K562 (cell line): ENCODE measurements at regions not wholly inside any gene's neighbourhood (a gene's known extent, or its start where the extent isn't known, plus 50 kb on each side); places are given as distances from the start of the nearest gene placed in this dataset.

ENCODE experiments used
- ATAC-seq: fragments of 200-7000 bp; cut with Tn5 transposase; 3 replicates; pipeline ENCODE4 v1.9.1; 2020; ENCODE audit warnings: moderate library complexity
- BruUV-seq: library from RNA; stranded (reverse); fragments of 400-500 nt; replicated peaks from 2 replicates; lab custom pipeline; 2021; lab: Mats Ljungman, UMichigan
- CTCF ChIA-PET: fragments of 300-600 bp; formaldehyde crosslinking; extraction: SDS; loops from one replicate; lab custom pipeline; 2021; ENCODE audit warnings: low intra/inter-chr PET ratio; lab: Yijun Ruan, JAX
- POLR2A ChIA-PET: fragments of 300-600, 350-650 bp; sonication (Branson Sonifier 250); formaldehyde crosslinking; extraction: SDS; loops from one replicate; lab custom pipeline; 2021; ENCODE audit warnings: antibody characterized with exemption, inconsistent platforms; lab: Yijun Ruan, JAX
- DNase-seq, 4 experiments: peaks; one replicate each; pipeline versions ENCODE4 v3.0.0 to v3.0.0-alpha.2; 2011 to 2018; ENCODE audit warnings: low spot score in 3 of 4, mixed read lengths in 3 of 4; ENCODE audit errors: extremely low read depth in 1 of 4
- FAIRE-seq: peaks from 2 replicates; lab custom pipeline; 2011; peaks lifted over from hg19 to GRCh38; lab: Jason Lieb, UNC
- H2AFZ ChIP-seq: 2 replicates; pipeline ENCODE4 v1.6.0; 2011; ENCODE audit warnings: low read depth, low read length, control low read depth, inconsistent platforms
- H3K27ac ChIP-seq: fragments of 200-600 bp; 3 replicates; pipeline ENCODE4 v1.8.0; 2011; ENCODE audit warnings: low read depth, mild to moderate bottlenecking, control low read depth, inconsistent platforms, low read length, moderate library complexity, mixed read lengths; ENCODE audit errors: extremely low read depth
- H3K27me3 ChIP-seq, 2 experiments: fragments of 300-600 bp in 1 of 2; 2 replicates in 1 of 2; 3 replicates in 1 of 2; pipeline versions ENCODE4 v1.6.0 to v1.8.0; 2011; ENCODE audit warnings: inconsistent platforms in 2 of 2, low read length in 2 of 2, mild to moderate bottlenecking in 1 of 2, mixed read lengths in 1 of 2, moderate library complexity in 1 of 2; ENCODE audit not compliant: control insufficient read depth in 2 of 2, insufficient read depth in 2 of 2
- H3K36me3 ChIP-seq: fragments of 300-600 bp; 3 replicates; pipeline ENCODE4 v1.8.0; 2011; ENCODE audit warnings: mild to moderate bottlenecking, low read length, inconsistent platforms; ENCODE audit not compliant: control insufficient read depth, insufficient read depth
- H3K4me1 ChIP-seq, 2 experiments: fragments of 200-600 bp in 1 of 2; replicated peaks in 1 of 2; 2 replicates in 1 of 2; 3 replicates in 1 of 2; pipeline versions ENCODE4 v1.5.1 to v1.8.0; 2011; ENCODE audit warnings: inconsistent platforms in 2 of 2, low read length in 2 of 2, mild to moderate bottlenecking in 1 of 2, mixed read lengths in 1 of 2, moderate library complexity in 1 of 2; ENCODE audit not compliant: control insufficient read depth in 2 of 2, insufficient read depth in 2 of 2
- H3K4me2 ChIP-seq: 2 replicates; pipeline ENCODE4 v1.6.1; 2011; ENCODE audit warnings: low read length, control low read depth, inconsistent platforms, mixed read lengths; ENCODE audit not compliant: insufficient read depth
- H3K4me3 ChIP-seq: fragments of 200-600 bp; sonication (generic), shearing (Covaris generic); 2 replicates; pipeline ENCODE4 v1.5.1; 2016; ENCODE audit warnings: control low read depth, inconsistent platforms
- H3K79me2 ChIP-seq: fragments of 200-600 bp; 3 replicates; pipeline ENCODE4 v1.8.0; 2011; ENCODE audit warnings: low read length, inconsistent platforms; ENCODE audit not compliant: control insufficient read depth, insufficient read depth
- H3K9ac ChIP-seq, 2 experiments: 2 replicates each; pipeline versions ENCODE4 v1.6.0 to v1.6.1; 2011; ENCODE audit warnings: low read depth in 2 of 2, low read length in 2 of 2, control low read depth in 1 of 2, inconsistent platforms in 1 of 2, mild to moderate bottlenecking in 1 of 2, mixed read lengths in 1 of 2; ENCODE audit not compliant: insufficient read depth in 1 of 2
- H3K9me1 ChIP-seq: one replicate; pipeline ENCODE4 v1.6.0; 2011; ENCODE audit warnings: inconsistent platforms, mild to moderate bottlenecking, low read length, moderate library complexity; ENCODE audit not compliant: control insufficient read depth, insufficient read depth
- H3K9me3 ChIP-seq: replicated peaks from 2 replicates; pipeline ENCODE4 v1.5.1; 2011; ENCODE audit warnings: low read depth, low read length, inconsistent platforms; ENCODE audit not compliant: control insufficient read depth, insufficient read depth
- H4K20me1 ChIP-seq: replicated peaks from 2 replicates; pipeline ENCODE4 v1.6.1; 2011; ENCODE audit warnings: low read length, inconsistent platforms, mixed read lengths; ENCODE audit not compliant: control insufficient read depth, insufficient read depth
- ARNT ChIP-seq, 2 experiments: fragments of 450-650 bp; IDR thresholded peaks; 2 replicates each; pipeline ENCODE4 v1.6.1; 2016; ENCODE audit warnings: mild to moderate bottlenecking in 1 of 2
- HMBOX1 ChIP-seq: sonication (generic); IDR thresholded peaks from 2 replicates; pipeline ENCODE4 v1.6.1; 2016
- KDM1A ChIP-seq, 2 experiments: fragments of 450-650 bp; IDR thresholded peaks; 2 replicates each; pipeline ENCODE4 v1.6.1; 2016; ENCODE audit warnings: mild to moderate bottlenecking in 2 of 2
- MEIS2 ChIP-seq: fragments of 450-650 bp; IDR thresholded peaks from 2 replicates; pipeline ENCODE4 v1.6.1; 2014; ENCODE audit warnings: mild to moderate bottlenecking; ENCODE audit not compliant: partially characterized antibody
- PREB ChIP-seq: sonication (generic); formaldehyde crosslinking; IDR thresholded peaks from 2 replicates; pipeline ENCODE4 v1.8.1; 2023; ENCODE audit warnings: mild to moderate bottlenecking, missing genetic modification reagents
- PTTG1 ChIP-seq: fragments of 450-650 bp; IDR thresholded peaks from 2 replicates; pipeline ENCODE4 v1.6.1; 2016; ENCODE audit warnings: low read depth, mild to moderate bottlenecking, missing genetic modification characterization, missing compliant biosample characterization
- SFPQ ChIP-seq: fragments of 200-400 bp; formaldehyde crosslinking; IDR thresholded peaks from 2 replicates; pipeline ENCODE4 v1.6.1; 2017; ENCODE audit warnings: mild to moderate bottlenecking, low read depth, low read length, moderate library complexity
- WHSC1 ChIP-seq: IDR thresholded peaks from one replicate; pipeline ENCODE4 v1.6.1; 2012; ENCODE audit warnings: low read length, control low read depth, inconsistent platforms
- ZNF121 ChIP-seq: sonication (generic); formaldehyde crosslinking; conservative IDR thresholded peaks from 2 replicates; pipeline ENCODE4 v1.8.0; 2022; ENCODE audit warnings: missing genetic modification reagents
- whole genome bisulfite sequencing: fragments of 100-300 bp; shearing (Covaris generic); methylation state at CpG from one replicate; pipeline ENCODE4 v1.1.6; 2016; ENCODE audit warnings: low coverage, mixed read lengths; ENCODE audit not compliant: insufficient coverage; ENCODE audit errors: missing lambda C conversion rate; 5-methylcytosine and 5-hydroxymethylcytosine counted together
- in situ Hi-C: fragments of 300-500 bp; cut with MboI; formaldehyde crosslinking; loops from 4 replicates; pipeline ENCODE4 v1.15.0; 2018; ENCODE audit warnings: inconsistent platforms, mixed read lengths
- intact Hi-C: fragments of 100-400 bp; cut with micrococcal nuclease; formaldehyde crosslinking; loops from 2 replicates; pipeline ENCODE4 v1.14.2; 2022

GRCh38 chr20:41910558-41910957, 292.4 kb upstream of the CHD6 start (continued):
- TF ChIP-seq SFPQ (no peak), KDM1A (IDR thresholded peaks at IDR 0.05) (no peak), ZNF121 (no peak)
- TF ChIP-seq, all 486 proteins: peak for 0

- Histone ChIP-seq H3K9ac (no peak overlapping the region), H3K27ac (no peak overlapping the region), H3K4me1 (no peaks in the 10 kb centered on the region), H3K9me1 (no peaks in the 10 kb centered on the region), H3K4me3 (no peak overlapping the region), H3K27me3 (no peaks in the 10 kb centered on the region; a peak in 2 of 5 replicates), H3K9me3 (no peaks in the 10 kb centered on the region), H4K20me1 (no peaks in the 10 kb centered on the region), H3K4me2 (no peak overlapping the region), H2AFZ (no peak overlapping the region), H3K36me3 (no peaks in the 10 kb centered on the region), H3K79me2 (no peaks in the 10 kb centered on the region)
- WGBS, result 0% methylated on average over 3 of the region's 4 CpGs
- ATAC-seq, result no peak
- TF ChIP-seq WHSC1, result no peak
- TF ChIP-seq PTTG1 (tag), result no peak
- no peak for TF ChIP-seq ARNT (IDR thresholded peaks at IDR 0.05)
- TF ChIP-seq MEIS2, result no peak
- TF ChIP-seq HMBOX1, result no peak
- TF ChIP-seq PREB (CRISPR knock-in tag), result no peak
- BruUV-seq, result no TSS peak
- DNase-seq, result no peak
- ChIA-PET CTCF (no interaction called here), POLR2A (no interaction called here)
- FAIRE-seq, result no peak
- in situ Hi-C loops (no loop called here), intact Hi-C loops (no loop called here)
These were observed 287.0 kb upstream of the CHD6 start for GRCh38 chr20:41905199-41905598.
